GM23338 (cell line): ENCODE measurements at regions not wholly inside any gene's neighbourhood (a gene's known extent, or its start where the extent isn't known, plus 50 kb on each side); places are given as distances from the start of the nearest gene placed in this dataset.

Experiments used
- CREB1 ChIP-seq: fragments of 250-450 bp; sonication (Bioruptor Pico); IDR thresholded peaks from 2 replicates; pipeline ENCODE4 v1.5.0; 2020; ENCODE audit warnings: low read depth, mild to moderate bottlenecking, moderate library complexity
- CTCF ChIP-seq, 2 experiments: fragments of 200-600 bp in 1 of 2; sonication (generic) in 1 of 2; conservative IDR thresholded peaks; 2 replicates each; pipeline versions ENCODE4 v1.5.1 to v1.6.1; 2016 to 2017; ENCODE audit warnings: antibody characterized with exemption in 2 of 2, low read depth in 2 of 2, mild to moderate bottlenecking in 2 of 2, moderate library complexity in 1 of 2
- ETS1 ChIP-seq: IDR thresholded peaks from 2 replicates; pipeline ENCODE4 v1.6.1; 2016; ENCODE audit warnings: antibody characterized with exemption
- EZH2 ChIP-seq: fragments of 200-600 bp; sonication (generic); IDR thresholded peaks from one replicate; pipeline ENCODE4 v1.8.0; 2017; ENCODE audit warnings: antibody characterized with exemption, mild to moderate bottlenecking, low read depth; ENCODE audit not compliant: unreplicated experiment
- EZH2phosphoT487 ChIP-seq: fragments of 200-600 bp; sonication (generic); IDR thresholded peaks from one replicate; pipeline ENCODE4 v1.8.1; 2018; ENCODE audit warnings: antibody characterized with exemption; ENCODE audit not compliant: unreplicated experiment
- JUNB ChIP-seq: IDR thresholded peaks from one replicate; pipeline ENCODE4 v1.6.1; 2016; ENCODE audit warnings: antibody characterized with exemption; ENCODE audit not compliant: unreplicated experiment
- NANOG ChIP-seq: IDR thresholded peaks from 2 replicates; pipeline ENCODE4 v1.6.1; 2016; ENCODE audit warnings: antibody characterized with exemption, borderline replicate concordance
- POLR2AphosphoS5 ChIP-seq: IDR thresholded peaks from 2 replicates; pipeline ENCODE4 v1.6.1; 2016; ENCODE audit warnings: antibody characterized with exemption, low read depth
- REST ChIP-seq: IDR thresholded peaks from one replicate; pipeline ENCODE4 v1.6.1; 2018; ENCODE audit warnings: antibody characterized with exemption; ENCODE audit not compliant: unreplicated experiment
- STAT1 ChIP-seq: IDR thresholded peaks from one replicate; pipeline ENCODE4 v1.6.1; 2016; ENCODE audit warnings: antibody characterized with exemption; ENCODE audit not compliant: unreplicated experiment
- ZNF114 ChIP-seq: fragments of 250-450 bp; sonication (Bioruptor Pico); IDR thresholded peaks from 2 replicates; pipeline ENCODE4 v1.5.0; 2020; ENCODE audit warnings: mild to moderate bottlenecking, moderate library complexity
- ZNF462 ChIP-seq: fragments of 250-450 bp; sonication (Bioruptor Pico); IDR thresholded peaks from 2 replicates; pipeline ENCODE4 v1.5.0; 2020; ENCODE audit warnings: mild to moderate bottlenecking, moderate library complexity

- no peak for TF ChIP-seq CTCF (conservative IDR thresholded peaks at IDR 0.05; ENCODE audit: low read depth in 2 of 2)
- TF ChIP-seq POLR2AphosphoS5: no peak
- TF ChIP-seq REST: no peak
- TF ChIP-seq EZH2: no peak
- TF ChIP-seq CREB1 (CRISPR knock-in tag): no peak
- TF ChIP-seq ETS1: no peak
- no peak for TF ChIP-seq EZH2phosphoT487
- no peak for TF ChIP-seq ZNF462 (CRISPR knock-in tag)
- TF ChIP-seq JUNB: no peak
- no peak for TF ChIP-seq STAT1
- TF ChIP-seq NANOG: no peak
- TF ChIP-seq ZNF114 (CRISPR knock-in tag): no peak
Measured at GRCh38 chr1:115168026-115168425, 78.7 kb upstream of the TSPAN2 start.
